Esophagus muscularis mucosa (tissue), 4 donors: ENCODE measurements at regions not wholly inside any gene's neighbourhood (a gene's known extent, or its start where the extent isn't known, plus 50 kb on each side); places are given as distances from the start of the nearest gene placed in this dataset.
A peak's percentile ranks its signal among the peaks of the same experiment; 100 is the strongest.

Experiments
- DNase-seq: peaks from one replicate; pipeline ENCODE4 v3.0.0-alpha.2; 2017; ENCODE audit errors: extremely low spot score
- H3K27ac ChIP-seq, 4 donors: fragments of 200-600 bp; sonication (generic); replicated peaks in 1 of 4; 1 replicate in 3 of 4; 2 replicates in 1 of 4; pipeline ENCODE4 v1.5.1; 2016 to 2019; ENCODE audit warnings: mild to moderate bottlenecking in 1 of 4
- H3K27me3 ChIP-seq, 4 donors: fragments of 200-600 bp; sonication (generic); one replicate each; pipeline versions ENCODE4 v1.5.1 to v1.6.0; 2016 to 2019
- H3K36me3 ChIP-seq, 4 donors: fragments of 200-600 bp; sonication (generic); one replicate each; pipeline ENCODE4 v1.5.1; 2016 to 2019
- H3K4me1 ChIP-seq, 4 donors: fragments of 200-600 bp; sonication (generic); one replicate each; pipeline ENCODE4 v1.5.1; 2016 to 2019
- H3K4me3 ChIP-seq, 4 donors: fragments of 200-600 bp; sonication (generic); 1 replicate in 2 of 4; 2 replicates in 2 of 4; pipeline ENCODE4 v1.5.1; 2016 to 2019; ENCODE audit warnings: mild to moderate bottlenecking in 4 of 4, moderate library complexity in 1 of 4
- H3K9me3 ChIP-seq, 4 donors: fragments of 200-600 bp; sonication (generic); 1 replicate in 3 of 4; 2 replicates in 1 of 4; pipeline ENCODE4 v1.5.1; 2016 to 2019
- EP300 ChIP-seq: sonication (generic); formaldehyde crosslinking; IDR thresholded peaks from one replicate; pipeline ENCODE4 v1.6.1; 2017; ENCODE audit warnings: antibody characterized with exemption
- POLR2A ChIP-seq: fragments of 450-650 bp; IDR thresholded peaks from one replicate; pipeline ENCODE4 v1.6.1; 2017; ENCODE audit warnings: antibody characterized with exemption, moderate library complexity, mild to moderate bottlenecking, low read depth
- POLR2AphosphoS5 ChIP-seq, 2 donors: sonication (generic); formaldehyde crosslinking; IDR thresholded peaks; one replicate each; pipeline ENCODE4 v1.6.1; 2017; ENCODE audit warnings: antibody characterized with exemption in 2 of 2
- WGBS: methylation state at CpG from one replicate; pipeline ENCODE4 v1.1.5; 2018; 5-methylcytosine and 5-hydroxymethylcytosine counted together
- intact Hi-C: fragments of 100-400 bp; cut with DNase I; formaldehyde crosslinking; loops from one replicate; pipeline ENCODE4 v1.15.1; 2023
- TF ChIP-seq, protein P1 (sequence below), 3 experiments: fragments of 200-600 bp in 2 of 3; fragments of 450-650 bp in 1 of 3; sonication (generic) in 2 of 3; IDR thresholded peaks; one replicate each; pipeline ENCODE4 v1.5.1; 2017 to 2019; ENCODE audit warnings: antibody characterized with exemption in 3 of 3, mild to moderate bottlenecking in 2 of 3, moderate library complexity in 1 of 3

DNA sequence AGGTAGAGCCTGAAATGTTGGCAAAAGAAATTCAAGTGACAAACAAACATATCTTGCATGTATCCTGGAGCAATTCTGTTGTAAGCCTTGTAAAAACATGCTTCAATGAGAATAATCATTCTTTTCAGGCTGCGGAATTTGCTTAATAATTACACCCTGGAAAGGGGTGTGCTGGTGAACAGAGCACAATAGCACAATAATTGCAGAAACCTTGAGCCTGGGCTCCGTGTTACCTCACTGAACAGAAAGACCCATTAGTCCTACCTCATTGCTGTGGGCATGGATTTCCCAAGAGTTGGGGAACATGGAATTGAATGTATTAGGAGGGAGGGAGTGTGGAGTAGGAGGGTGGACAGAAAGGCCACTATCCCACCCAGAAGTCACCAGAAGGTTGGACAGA, 168.0 kb upstream of the ALKAL2 start:
- no peaks in the 10 kb centered on the region for H3K4me1 ChIP-seq
- H3K27ac ChIP-seq = no peak overlapping the region
- H3K27me3 ChIP-seq = peaks cover 0 to 62% (median 0%) of the 10 kb centered on the region in 4 donors
- intact Hi-C loops = no loop called here
- peak; percentile 29 for DNase-seq
- no peak overlapping the region for H3K4me3 ChIP-seq
- WGBS = 92% methylated on average over 2 of the region's 2 CpGs
- no peaks in the 10 kb centered on the region for H3K36me3 ChIP-seq
- H3K9me3 ChIP-seq = no peaks in the 10 kb centered on the region
- TF ChIP-seq, protein P1, sequence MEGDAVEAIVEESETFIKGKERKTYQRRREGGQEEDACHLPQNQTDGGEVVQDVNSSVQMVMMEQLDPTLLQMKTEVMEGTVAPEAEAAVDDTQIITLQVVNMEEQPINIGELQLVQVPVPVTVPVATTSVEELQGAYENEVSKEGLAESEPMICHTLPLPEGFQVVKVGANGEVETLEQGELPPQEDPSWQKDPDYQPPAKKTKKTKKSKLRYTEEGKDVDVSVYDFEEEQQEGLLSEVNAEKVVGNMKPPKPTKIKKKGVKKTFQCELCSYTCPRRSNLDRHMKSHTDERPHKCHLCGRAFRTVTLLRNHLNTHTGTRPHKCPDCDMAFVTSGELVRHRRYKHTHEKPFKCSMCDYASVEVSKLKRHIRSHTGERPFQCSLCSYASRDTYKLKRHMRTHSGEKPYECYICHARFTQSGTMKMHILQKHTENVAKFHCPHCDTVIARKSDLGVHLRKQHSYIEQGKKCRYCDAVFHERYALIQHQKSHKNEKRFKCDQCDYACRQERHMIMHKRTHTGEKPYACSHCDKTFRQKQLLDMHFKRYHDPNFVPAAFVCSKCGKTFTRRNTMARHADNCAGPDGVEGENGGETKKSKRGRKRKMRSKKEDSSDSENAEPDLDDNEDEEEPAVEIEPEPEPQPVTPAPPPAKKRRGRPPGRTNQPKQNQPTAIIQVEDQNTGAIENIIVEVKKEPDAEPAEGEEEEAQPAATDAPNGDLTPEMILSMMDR (IDR thresholded peaks at IDR 0.05) = no peak
- no peak for TF ChIP-seq POLR2AphosphoS5 (IDR thresholded peaks at IDR 0.05)
- TF ChIP-seq POLR2A = no peak
- TF ChIP-seq EP300 = no peak

DNA sequence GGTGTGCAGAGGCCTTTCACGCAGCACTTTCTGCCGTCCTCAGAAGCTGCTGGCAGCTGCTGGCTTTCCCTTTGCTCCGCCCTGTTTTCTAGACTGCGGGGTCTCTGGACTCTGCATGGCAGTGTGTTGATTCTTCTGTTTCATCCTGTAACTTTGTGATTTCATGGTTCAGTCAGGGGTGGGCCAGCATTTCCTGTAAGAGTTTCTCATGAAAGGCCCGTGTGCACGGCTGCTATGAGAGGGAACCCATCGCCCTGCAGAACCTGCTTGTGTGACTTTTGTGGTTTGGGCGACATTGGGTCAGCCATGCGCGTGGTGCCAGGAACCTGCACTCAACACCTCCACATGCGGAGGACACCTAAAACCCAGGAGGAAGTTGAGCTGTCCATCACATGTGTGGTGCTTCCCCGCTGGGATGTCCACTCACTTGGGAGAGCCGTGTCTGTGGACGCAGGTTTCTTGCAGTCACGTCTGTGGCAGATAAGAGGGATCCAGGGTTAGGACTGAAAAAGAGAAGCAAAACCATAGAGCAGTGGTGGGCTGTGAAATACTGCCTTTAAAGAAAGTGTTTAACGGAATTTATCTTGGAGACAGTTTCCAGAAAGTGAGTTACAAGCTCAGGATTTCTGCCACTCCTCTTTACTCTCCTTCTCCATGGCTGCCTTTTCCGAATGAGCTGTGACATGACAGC, 167.3 kb upstream of the ALKAL2 start:
- TF ChIP-seq, protein P1 (IDR thresholded peaks at IDR 0.05) = no peak
- TF ChIP-seq EP300 (no peak), POLR2A (no peak), POLR2AphosphoS5 (IDR thresholded peaks at IDR 0.05) (no peak)
- Histone ChIP-seq H3K27me3 (peaks cover 0 to 56% (median 0%) of the 10 kb centered on the region in 4 donors), H3K27ac (no peak overlapping the region), H3K36me3 (no peaks in the 10 kb centered on the region), H3K4me1 (no peaks in the 10 kb centered on the region), H3K9me3 (no peaks in the 10 kb centered on the region), H3K4me3 (no peak overlapping the region)
- peak; percentile 74 for DNase-seq
- intact Hi-C loops = no loop called here
- 74% methylated on average over 17 of the region's 17 CpGs for WGBS

DNA sequence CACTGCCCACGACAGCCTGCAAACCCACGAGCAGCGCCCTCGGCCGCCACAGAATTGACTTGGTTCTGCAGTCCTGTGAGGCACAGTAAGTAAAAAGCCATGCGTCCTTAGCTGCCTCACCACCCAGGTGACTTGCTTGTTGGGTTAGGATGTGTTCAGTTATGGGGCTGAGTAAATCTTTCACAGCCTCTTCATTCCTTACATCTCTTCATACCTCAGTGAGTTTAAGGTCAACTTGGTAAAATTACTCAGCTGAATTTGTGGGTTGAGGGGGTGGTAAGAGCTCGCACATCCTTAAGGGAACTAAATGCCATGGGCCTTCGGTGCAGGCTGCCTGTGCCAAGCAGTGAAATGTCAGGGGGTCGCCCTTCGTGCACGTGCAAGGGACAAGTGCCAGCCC, 165.2 kb upstream of the ALKAL2 start:
- no peak for DNase-seq
- Histone ChIP-seq H3K27me3 (peaks cover 0 to 49% (median 0%) of the 10 kb centered on the region in 4 donors), H3K4me3 (no peak overlapping the region), H3K4me1 (no peaks in the 10 kb centered on the region), H3K36me3 (no peaks in the 10 kb centered on the region), H3K27ac (no peak overlapping the region), H3K9me3 (no peaks in the 10 kb centered on the region)
- intact Hi-C loops = no loop called here
- TF ChIP-seq, protein P1 (IDR thresholded peaks at IDR 0.05) = no peak
- TF ChIP-seq POLR2AphosphoS5 (IDR thresholded peaks at IDR 0.05) (no peak), POLR2A (no peak), EP300 (no peak)
- 66% methylated on average over 6 of the region's 11 CpGs for WGBS

DNA sequence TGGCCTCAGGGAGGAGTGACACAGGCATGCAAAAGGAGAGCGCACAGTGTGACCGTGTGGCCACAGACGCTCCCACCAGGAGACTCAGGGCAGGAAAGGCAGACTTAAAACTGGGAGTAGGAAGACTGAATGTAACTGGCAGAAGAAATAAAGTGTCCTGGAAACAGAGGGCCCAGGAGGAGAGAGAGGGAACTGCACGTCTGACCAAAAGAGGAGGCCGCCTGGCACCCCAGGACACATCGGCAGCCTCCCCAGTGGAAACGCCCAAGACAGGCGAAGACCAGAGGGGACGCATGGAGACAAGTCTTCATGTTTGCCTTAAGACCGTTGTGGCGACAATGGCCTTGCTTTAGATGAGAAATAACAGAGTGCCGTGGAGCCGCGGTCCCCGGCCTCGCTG, 163.6 kb upstream of the ALKAL2 start:
- no peak for DNase-seq
- Histone ChIP-seq H3K27me3 (peaks cover 0 to 45% (median 0%) of the 10 kb centered on the region in 4 donors), H3K9me3 (no peaks in the 10 kb centered on the region), H3K36me3 (no peaks in the 10 kb centered on the region), H3K4me1 (no peaks in the 10 kb centered on the region), H3K27ac (no peak overlapping the region), H3K4me3 (no peak overlapping the region)
- WGBS = 95% methylated on average over 15 of the region's 16 CpGs
- intact Hi-C loops = no loop called here
- no peak for TF ChIP-seq EP300
- no peak for TF ChIP-seq POLR2AphosphoS5 (IDR thresholded peaks at IDR 0.05)
- TF ChIP-seq POLR2A = no peak
- TF ChIP-seq, protein P1 (IDR thresholded peaks at IDR 0.05) = no peak
